ENCODE measurements at regions not wholly inside any gene's neighbourhood (a gene's known extent, or its start where the extent isn't known, plus 50 kb on each side); places are given as distances from the start of the nearest gene placed in this dataset.

- DNase-seq = no peak
These were observed 298.1 kb downstream of the TCERG1L start for GRCh38 chr10:131013281-131013912.

- no peak for DNase-seq
These were observed 297.2 kb downstream of the TCERG1L start for GRCh38 chr10:131014271-131014670.

GRCh38 chr10:131015271-131015670 is 296.2 kb downstream of the TCERG1L start:
- no peak for DNase-seq

- DNase-seq = no peak
These were observed 295.0 kb downstream of the TCERG1L start for GRCh38 chr10:131016556-131016955.

- no peak for DNase-seq
These were observed 293.8 kb downstream of the TCERG1L start for GRCh38 chr10:131017566-131018285.

- no peak for DNase-seq
These were observed 292.5 kb downstream of the TCERG1L start for GRCh38 chr10:131018886-131019500.

GRCh38 chr10:131019696-131020095 is 291.8 kb downstream of the TCERG1L start:
- DNase-seq = no peak

GRCh38 chr10:131020775-131021174 is 290.7 kb downstream of the TCERG1L start:
- DNase-seq = no peak

- no peak for DNase-seq
These were observed 290.1 kb downstream of the TCERG1L start for GRCh38 chr10:131021246-131021895.

GRCh38 chr10:131021969-131022368 is 289.6 kb downstream of the TCERG1L start:
- no peak for DNase-seq

GRCh38 chr10:131022369-131022768 is 289.2 kb downstream of the TCERG1L start:
- DNase-seq = no peak

- DNase-seq = no peak
These were observed 288.5 kb downstream of the TCERG1L start for GRCh38 chr10:131022981-131023380.

- no peak for DNase-seq
These were observed 287.0 kb downstream of the TCERG1L start for GRCh38 chr10:131024259-131025131.

GRCh38 chr10:131025333-131025732 is 286.2 kb downstream of the TCERG1L start:
- DNase-seq = no peak

GRCh38 chr10:131027256-131027655 is 284.3 kb downstream of the TCERG1L start:
- no peak for DNase-seq

GRCh38 chr10:131031346-131031745 is 280.2 kb downstream of the TCERG1L start:
- DNase-seq = no peak

GRCh38 chr10:131032329-131033165 is 279.0 kb downstream of the TCERG1L start:
- DNase-seq = no peak

- DNase-seq = no peak
These were observed 278.1 kb downstream of the TCERG1L start for GRCh38 chr10:131033166-131034085.

GRCh38 chr10:131034451-131034850 is 277.1 kb downstream of the TCERG1L start:
- no peak for DNase-seq

- DNase-seq = no peak
These were observed 275.7 kb downstream of the TCERG1L start for GRCh38 chr10:131035779-131036178.

- no peak for DNase-seq
These were observed 273.5 kb downstream of the TCERG1L start for GRCh38 chr10:131038056-131038455.
